ENCODE measurements at regions not wholly inside any gene's neighbourhood (a gene's known extent, or its start where the extent isn't known, plus 50 kb on each side); places are given as distances from the start of the nearest gene placed in this dataset.

GRCh38 chr5:104815212-104815611, 1252.6 kb upstream of the NUDT12 start:
- Histone ChIP-seq H3K27ac (no peak overlapping the region), H3K36me3 (replicated peaks) (no peaks in the 10 kb centered on the region), H3K4me3 (ENCODE audit: low read depth, low read length) (no peak overlapping the region), H3K27me3 (replicated peaks) (no peaks in the 10 kb centered on the region)
- TF ChIP-seq CTCF (IDR thresholded peaks at IDR 0.05; ENCODE audit: low read depth, low read length, missing control alignments), result no peak
- DNase-seq, result no peak
- in situ Hi-C loops (cut with HindIII; ENCODE audit: low pct_ligation_motif_present, low sequenced_read_pairs), result no loop called here

GRCh38 chr5:104800440-104801048, 1238.0 kb upstream of the NUDT12 start:
- Histone ChIP-seq H3K4me3 (ENCODE audit: low read depth, low read length) (no peak overlapping the region), H3K27ac (no peak overlapping the region), H3K36me3 (replicated peaks) (no peaks in the 10 kb centered on the region), H3K27me3 (replicated peaks) (no peaks in the 10 kb centered on the region)
- in situ Hi-C loops (cut with HindIII; ENCODE audit: low pct_ligation_motif_present, low sequenced_read_pairs), result no loop called here
- peak; percentile 27 for TF ChIP-seq CTCF (IDR thresholded peaks at IDR 0.05; ENCODE audit: low read depth, low read length, missing control alignments)
- no peak for DNase-seq

GRCh38 chr5:104793755-104794080, 1231.1 kb upstream of the NUDT12 start:
- Histone ChIP-seq H3K36me3 (replicated peaks) (no peaks in the 10 kb centered on the region), H3K4me3 (ENCODE audit: low read depth, low read length) (no peak overlapping the region), H3K27me3 (replicated peaks) (no peaks in the 10 kb centered on the region), H3K27ac (no peak overlapping the region)
- no peak for DNase-seq
- in situ Hi-C loops (cut with HindIII; ENCODE audit: low pct_ligation_motif_present, low sequenced_read_pairs), result no loop called here
- no peak for TF ChIP-seq CTCF (IDR thresholded peaks at IDR 0.05; ENCODE audit: low read depth, low read length, missing control alignments)

- no peak overlapping the region for H3K27ac ChIP-seq
- H3K27me3 ChIP-seq (replicated peaks), result no peaks in the 10 kb centered on the region
- H3K36me3 ChIP-seq (replicated peaks), result no peaks in the 10 kb centered on the region
- DNase-seq, result peak; percentile 57
- TF ChIP-seq CTCF (IDR thresholded peaks at IDR 0.05; ENCODE audit: low read depth, low read length, missing control alignments), result no peak
- no peak overlapping the region for H3K4me3 ChIP-seq (ENCODE audit: low read depth, low read length)
- in situ Hi-C loops (cut with HindIII; ENCODE audit: low pct_ligation_motif_present, low sequenced_read_pairs), result no loop called here
These were observed 1230.6 kb upstream of the NUDT12 start for GRCh38 chr5:104793031-104793754.

- H3K36me3 ChIP-seq (replicated peaks), result no peaks in the 10 kb centered on the region
- DNase-seq, result no peak
- no peak for TF ChIP-seq CTCF (IDR thresholded peaks at IDR 0.05; ENCODE audit: low read depth, low read length, missing control alignments)
- H3K27me3 ChIP-seq (replicated peaks), result no peaks in the 10 kb centered on the region
- in situ Hi-C loops (cut with HindIII; ENCODE audit: low pct_ligation_motif_present, low sequenced_read_pairs), result no loop called here
- H3K4me3 ChIP-seq (ENCODE audit: low read depth, low read length), result no peak overlapping the region
- H3K27ac ChIP-seq, result no peak overlapping the region
These were observed 1226.8 kb upstream of the NUDT12 start for GRCh38 chr5:104789366-104789765.

- Histone ChIP-seq H3K27me3 (replicated peaks) (no peaks in the 10 kb centered on the region), H3K27ac (no peak overlapping the region), H3K36me3 (replicated peaks) (no peaks in the 10 kb centered on the region), H3K4me3 (ENCODE audit: low read depth, low read length) (no peak overlapping the region)
- in situ Hi-C loops (cut with HindIII; ENCODE audit: low pct_ligation_motif_present, low sequenced_read_pairs), result no loop called here
- no peak for TF ChIP-seq CTCF (IDR thresholded peaks at IDR 0.05; ENCODE audit: low read depth, low read length, missing control alignments)
- DNase-seq, result no peak
These were observed 1222.5 kb upstream of the NUDT12 start for GRCh38 chr5:104785097-104785496.
